GM12873 (cell line): ENCODE measurements at regions not wholly inside any gene's neighbourhood (a gene's known extent, or its start where the extent isn't known, plus 50 kb on each side); places are given as distances from the start of the nearest gene placed in this dataset.

Experiments used
- CTCF ChIP-seq: IDR thresholded peaks from 2 replicates; pipeline ENCODE4 v1.5.1; 2012; ENCODE audit warnings: low read depth, mild to moderate bottlenecking, moderate library complexity, low read length, control low read depth; ENCODE audit not compliant: insufficient read depth; ENCODE audit errors: missing control alignments

- TF ChIP-seq CTCF: no peak
These were observed 251.3 kb downstream of the ETNK1 start for GRCh38 chr12:22876262-22876661.

- no peak for TF ChIP-seq CTCF
These were observed 254.2 kb downstream of the ETNK1 start for GRCh38 chr12:22879203-22879602.

GRCh38 chr12:22880331-22880730, 255.4 kb downstream of the ETNK1 start:
- no peak for TF ChIP-seq CTCF

GRCh38 chr12:22880807-22881206, 255.8 kb downstream of the ETNK1 start:
- TF ChIP-seq CTCF: no peak

GRCh38 chr12:22881878-22882385, 257.0 kb downstream of the ETNK1 start:
- no peak for TF ChIP-seq CTCF

GRCh38 chr12:22882559-22882958, 257.6 kb downstream of the ETNK1 start:
- TF ChIP-seq CTCF: no peak

- TF ChIP-seq CTCF: no peak
These were observed 268.9 kb downstream of the ETNK1 start for GRCh38 chr12:22893878-22894277.

GRCh38 chr12:22899184-22899583, 274.2 kb downstream of the ETNK1 start:
- TF ChIP-seq CTCF: no peak
